ENCODE measurements at regions not wholly inside any gene's neighbourhood (a gene's known extent, or its start where the extent isn't known, plus 50 kb on each side); places are given as distances from the start of the nearest gene placed in this dataset.
"Not testable (repeated sequence)": the region's sequence is repeated elsewhere in the genome, so short reads cannot be mapped to it uniquely, and the experiment has no call there.

GRCh38 chr2:154974041-154974440 is 275.5 kb downstream of the KCNJ3 start:
- H3K4me3 ChIP-seq (ENCODE audit: low read depth, low read length): no peak overlapping the region
- DNase-seq (ENCODE audit: low read depth): no peak
- TF ChIP-seq MAX (IDR thresholded peaks at IDR 0.05; ENCODE audit: low read depth, low read length): no peak
- TF ChIP-seq POLR2A (IDR thresholded peaks at IDR 0.05; ENCODE audit: extremely low read depth, insufficient read length): no peak
- TF ChIP-seq MYC (IDR thresholded peaks at IDR 0.05; ENCODE audit: low read depth, low read length): no peak

- DNase-seq (ENCODE audit: low read depth): no peak
- no peak for TF ChIP-seq MAX (IDR thresholded peaks at IDR 0.05; ENCODE audit: low read depth, low read length)
- TF ChIP-seq POLR2A (IDR thresholded peaks at IDR 0.05; ENCODE audit: extremely low read depth, insufficient read length): no peak
- TF ChIP-seq, protein P1, sequence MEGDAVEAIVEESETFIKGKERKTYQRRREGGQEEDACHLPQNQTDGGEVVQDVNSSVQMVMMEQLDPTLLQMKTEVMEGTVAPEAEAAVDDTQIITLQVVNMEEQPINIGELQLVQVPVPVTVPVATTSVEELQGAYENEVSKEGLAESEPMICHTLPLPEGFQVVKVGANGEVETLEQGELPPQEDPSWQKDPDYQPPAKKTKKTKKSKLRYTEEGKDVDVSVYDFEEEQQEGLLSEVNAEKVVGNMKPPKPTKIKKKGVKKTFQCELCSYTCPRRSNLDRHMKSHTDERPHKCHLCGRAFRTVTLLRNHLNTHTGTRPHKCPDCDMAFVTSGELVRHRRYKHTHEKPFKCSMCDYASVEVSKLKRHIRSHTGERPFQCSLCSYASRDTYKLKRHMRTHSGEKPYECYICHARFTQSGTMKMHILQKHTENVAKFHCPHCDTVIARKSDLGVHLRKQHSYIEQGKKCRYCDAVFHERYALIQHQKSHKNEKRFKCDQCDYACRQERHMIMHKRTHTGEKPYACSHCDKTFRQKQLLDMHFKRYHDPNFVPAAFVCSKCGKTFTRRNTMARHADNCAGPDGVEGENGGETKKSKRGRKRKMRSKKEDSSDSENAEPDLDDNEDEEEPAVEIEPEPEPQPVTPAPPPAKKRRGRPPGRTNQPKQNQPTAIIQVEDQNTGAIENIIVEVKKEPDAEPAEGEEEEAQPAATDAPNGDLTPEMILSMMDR (IDR thresholded peaks at IDR 0.05; ENCODE audit: low read depth, low read length): no peak
- no peak for TF ChIP-seq MYC (IDR thresholded peaks at IDR 0.05; ENCODE audit: low read depth, low read length)
- no peak overlapping the region for H3K4me3 ChIP-seq (ENCODE audit: low read depth, low read length)
Measured at GRCh38 chr2:154963511-154963910, 265.0 kb downstream of the KCNJ3 start.

GRCh38 chr2:154961676-154962075 is 263.2 kb downstream of the KCNJ3 start:
- TF ChIP-seq MYC (IDR thresholded peaks at IDR 0.05; ENCODE audit: low read depth, low read length) (no peak), MAX (IDR thresholded peaks at IDR 0.05; ENCODE audit: low read depth, low read length) (no peak), POLR2A (IDR thresholded peaks at IDR 0.05; ENCODE audit: extremely low read depth, insufficient read length) (no peak)
- TF ChIP-seq, protein P1 (IDR thresholded peaks at IDR 0.05; ENCODE audit: low read depth, low read length): no peak
- DNase-seq (ENCODE audit: low read depth): no peak
- no peak overlapping the region for H3K4me3 ChIP-seq (ENCODE audit: low read depth, low read length)

GRCh38 chr2:154960802-154961583 is 262.5 kb downstream of the KCNJ3 start:
- no peak overlapping the region for H3K4me3 ChIP-seq (ENCODE audit: low read depth, low read length)
- no peak for DNase-seq (ENCODE audit: low read depth)
- TF ChIP-seq MAX (IDR thresholded peaks at IDR 0.05; ENCODE audit: low read depth, low read length) (no peak), MYC (IDR thresholded peaks at IDR 0.05; ENCODE audit: low read depth, low read length) (no peak)

GRCh38 chr2:154952346-154952980 is 254.0 kb downstream of the KCNJ3 start:
- TF ChIP-seq POLR2A (IDR thresholded peaks at IDR 0.05; ENCODE audit: extremely low read depth, insufficient read length) (no peak), MYC (IDR thresholded peaks at IDR 0.05; ENCODE audit: low read depth, low read length) (no peak), MAX (IDR thresholded peaks at IDR 0.05; ENCODE audit: low read depth, low read length) (no peak)
- TF ChIP-seq, protein P1 (IDR thresholded peaks at IDR 0.05; ENCODE audit: low read depth, low read length): no peak
- no peak overlapping the region for H3K4me3 ChIP-seq (ENCODE audit: low read depth, low read length)
- no peak for DNase-seq (ENCODE audit: low read depth)

- DNase-seq (ENCODE audit: low read depth); H3K4me3 ChIP-seq (ENCODE audit: low read depth, low read length): not testable (repeated sequence)
Measured at GRCh38 chr2:154947416-154947815, 248.9 kb downstream of the KCNJ3 start.

GRCh38 chr2:154945984-154946383 is 247.5 kb downstream of the KCNJ3 start:
- TF ChIP-seq, protein P1 (IDR thresholded peaks at IDR 0.05; ENCODE audit: low read depth, low read length): no peak
- TF ChIP-seq MYC (IDR thresholded peaks at IDR 0.05; ENCODE audit: low read depth, low read length): no peak
- no peak for TF ChIP-seq MAX (IDR thresholded peaks at IDR 0.05; ENCODE audit: low read depth, low read length)
- no peak for TF ChIP-seq POLR2A (IDR thresholded peaks at IDR 0.05; ENCODE audit: extremely low read depth, insufficient read length)
- no peak overlapping the region for H3K4me3 ChIP-seq (ENCODE audit: low read depth, low read length)
- no peak for DNase-seq (ENCODE audit: low read depth)

Data from NB4 (cell line).